H7 (cell line): ENCODE measurements at regions not wholly inside any gene's neighbourhood (a gene's known extent, or its start where the extent isn't known, plus 50 kb on each side); places are given as distances from the start of the nearest gene placed in this dataset.

Experiments
- DNase-seq: peaks from one replicate; pipeline ENCODE4 v3.0.0; 2012
- H3K27me3 ChIP-seq: 2 replicates; pipeline ENCODE4 v1.6.0; 2011; ENCODE audit warnings: mild to moderate bottlenecking, low read length; ENCODE audit not compliant: control insufficient read depth, insufficient read depth
- H3K36me3 ChIP-seq: replicated peaks from 2 replicates; pipeline ENCODE4 v1.5.1; 2011; ENCODE audit warnings: low read length; ENCODE audit not compliant: control insufficient read depth, insufficient read depth
- H3K4me3 ChIP-seq: 2 replicates; pipeline ENCODE4 v1.5.1; 2011; ENCODE audit warnings: low read depth, mild to moderate bottlenecking, control low read depth, low read length, moderate library complexity; ENCODE audit not compliant: insufficient read depth

GRCh38 chr2:128770143-128771085, 451.7 kb upstream of the HS6ST1 start:
- DNase-seq, result peak; percentile 9
- no peaks in the 10 kb centered on the region for H3K36me3 ChIP-seq

GRCh38 chr2:128771401-128771800, 452.7 kb upstream of the HS6ST1 start:
- Histone ChIP-seq H3K4me3 (no peak overlapping the region), H3K27me3 (no peaks in the 10 kb centered on the region), H3K36me3 (no peaks in the 10 kb centered on the region)
- no peak for DNase-seq

More at GRCh38 chr2:128770143-128771085, 451.7 kb upstream of the HS6ST1 start:
- Histone ChIP-seq H3K27me3 (no peaks in the 10 kb centered on the region), H3K4me3 (no peak overlapping the region)

GRCh38 chr2:128772671-128773070, 454.0 kb upstream of the HS6ST1 start:
- Histone ChIP-seq H3K27me3 (no peaks in the 10 kb centered on the region), H3K4me3 (no peak overlapping the region), H3K36me3 (no peaks in the 10 kb centered on the region)
- DNase-seq, result no peak

DNA sequence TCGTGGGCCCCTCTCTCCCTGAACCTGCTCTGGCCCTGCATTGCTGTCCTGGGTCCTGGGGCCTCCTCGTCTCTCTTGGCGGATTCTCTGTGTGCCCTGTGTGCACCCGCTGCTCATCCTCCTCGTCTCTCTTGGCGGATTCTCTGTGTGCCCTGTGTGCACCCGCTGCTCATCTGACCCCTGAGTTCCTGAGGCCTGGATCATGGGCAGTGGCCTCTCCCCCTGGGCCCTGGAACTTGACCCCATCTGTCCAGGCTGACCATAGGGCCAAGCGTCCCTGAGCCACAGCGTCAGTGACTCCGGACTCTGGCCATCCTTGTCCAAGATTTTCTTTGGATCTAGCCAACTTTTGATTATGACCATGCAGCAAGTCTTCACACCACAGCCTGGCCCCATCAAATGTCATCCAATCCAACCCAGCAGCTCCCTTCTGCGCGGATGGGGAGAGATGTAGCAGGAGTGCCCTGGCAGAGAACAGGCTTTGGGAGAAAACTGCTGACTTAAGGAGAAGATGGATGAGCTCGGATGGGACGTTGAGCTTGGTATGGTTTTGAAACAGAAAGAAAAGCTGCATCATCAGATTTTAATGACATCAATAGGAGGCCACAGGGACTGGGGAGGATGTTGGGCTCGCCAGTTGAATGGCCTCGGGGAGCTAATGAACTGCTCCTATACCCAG, 455.1 kb upstream of the HS6ST1 start:
- no peak overlapping the region for H3K4me3 ChIP-seq
- H3K36me3 ChIP-seq, result no peaks in the 10 kb centered on the region
- no peaks in the 10 kb centered on the region for H3K27me3 ChIP-seq
- DNase-seq, result no peak

DNA sequence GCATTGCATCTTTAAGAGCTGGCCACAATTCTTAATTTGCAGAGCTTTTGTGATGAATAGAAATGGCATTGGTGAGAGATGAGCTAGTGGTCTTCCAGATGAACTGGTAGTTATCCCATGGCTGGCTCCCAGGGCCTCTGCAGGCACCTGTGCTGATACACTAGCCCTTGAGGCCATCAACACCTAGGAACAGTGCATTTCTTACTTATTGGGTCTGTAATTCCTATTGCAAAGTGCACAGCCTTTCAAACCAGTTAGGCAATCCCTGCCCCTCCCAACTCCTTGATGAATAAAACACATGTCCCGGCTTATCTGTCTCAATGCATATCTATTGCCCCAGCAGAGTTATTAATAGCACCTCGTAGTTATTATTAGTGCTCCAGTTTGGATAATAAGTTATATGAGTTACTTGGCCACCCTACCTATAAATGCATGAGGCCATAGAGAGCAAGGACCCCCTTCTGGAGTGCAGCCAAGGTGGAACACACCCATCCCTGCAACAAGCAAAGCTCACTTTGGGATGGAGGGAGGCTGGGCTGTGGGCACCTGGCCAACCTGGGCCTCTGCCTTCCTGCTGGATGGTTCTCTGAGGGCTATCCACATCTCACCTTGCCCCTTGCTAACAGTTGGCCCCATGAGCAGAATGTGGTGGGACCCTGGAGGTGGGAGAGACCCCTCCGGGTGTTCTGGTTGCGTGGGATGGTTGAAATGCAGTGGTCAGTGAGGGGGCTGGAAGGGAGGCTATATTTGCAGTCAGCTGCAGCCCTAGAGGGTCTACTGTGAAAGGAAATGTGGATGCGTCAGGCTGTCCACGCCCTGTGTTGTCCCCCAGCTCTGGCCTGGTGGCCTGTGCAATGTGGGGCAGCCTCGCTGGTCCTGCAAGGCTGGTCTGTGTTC, 455.9 kb upstream of the HS6ST1 start:
- H3K36me3 ChIP-seq, result no peaks in the 10 kb centered on the region
- H3K4me3 ChIP-seq, result no peak overlapping the region
- no peak for DNase-seq
- H3K27me3 ChIP-seq, result no peaks in the 10 kb centered on the region

DNA sequence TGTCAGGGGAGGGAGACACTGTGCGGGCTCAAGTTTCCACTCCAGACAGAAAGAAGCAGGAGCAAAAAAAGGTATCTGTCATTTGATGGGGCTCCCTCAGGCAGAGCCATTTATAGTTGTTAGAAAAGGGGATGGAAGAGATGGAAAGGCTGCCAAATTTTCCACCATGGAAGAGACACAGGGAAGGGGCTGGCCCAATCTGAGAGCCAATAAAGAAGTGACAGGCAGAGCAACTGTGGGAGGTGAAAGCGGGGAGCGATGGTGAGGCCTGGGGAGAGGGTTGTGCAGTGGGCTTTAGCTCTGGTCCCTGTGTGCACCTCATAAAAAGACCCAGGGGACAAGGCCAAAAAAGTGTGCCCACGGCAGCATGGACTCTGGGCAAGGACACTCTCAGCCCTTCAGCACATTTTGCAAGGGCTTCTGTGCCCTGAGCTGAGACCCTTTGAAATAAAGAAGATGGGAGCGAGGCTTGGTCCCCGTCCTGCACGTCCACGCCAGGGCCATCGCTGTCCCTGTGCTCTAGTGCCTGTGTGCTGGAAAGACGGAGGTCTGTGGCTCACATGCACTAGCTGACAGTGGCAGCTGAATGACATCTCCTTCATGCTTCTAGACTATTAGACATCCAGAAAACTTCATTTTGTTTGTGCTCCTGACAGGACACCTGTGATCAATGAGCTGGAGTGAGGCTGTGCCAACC, 456.7 kb upstream of the HS6ST1 start:
- H3K27me3 ChIP-seq, result no peaks in the 10 kb centered on the region
- DNase-seq, result peak; percentile 7
- no peak overlapping the region for H3K4me3 ChIP-seq
- H3K36me3 ChIP-seq, result no peaks in the 10 kb centered on the region

DNA sequence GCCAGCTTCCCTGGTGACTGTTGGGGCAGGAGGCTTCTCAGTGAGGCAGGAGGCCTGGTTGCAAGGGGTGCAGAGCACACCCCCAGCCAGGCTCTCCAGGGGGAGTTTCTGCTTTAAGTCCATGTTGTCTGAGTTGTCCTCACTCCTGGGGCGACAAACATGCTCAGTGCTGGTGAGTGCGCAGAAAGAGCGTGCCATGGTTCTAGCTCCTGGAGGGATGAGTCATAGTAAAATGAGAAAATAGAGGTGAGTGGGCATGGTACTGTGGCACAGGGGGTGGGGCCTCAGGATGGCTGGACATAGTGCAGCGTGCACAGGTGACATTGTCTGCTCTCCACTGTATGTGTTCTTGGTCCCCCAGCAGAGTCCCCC, 457.2 kb upstream of the HS6ST1 start:
- no peak overlapping the region for H3K4me3 ChIP-seq
- DNase-seq, result no peak
- H3K36me3 ChIP-seq, result no peaks in the 10 kb centered on the region

GRCh38 chr2:128776461-128777195, 458.0 kb upstream of the HS6ST1 start:
- no peak overlapping the region for H3K4me3 ChIP-seq
- DNase-seq, result no peak
- H3K36me3 ChIP-seq, result no peaks in the 10 kb centered on the region
- no peaks in the 10 kb centered on the region for H3K27me3 ChIP-seq

More for the DNA sequence above, 457.2 kb upstream of the HS6ST1 start:
- no peaks in the 10 kb centered on the region for H3K27me3 ChIP-seq

DNA sequence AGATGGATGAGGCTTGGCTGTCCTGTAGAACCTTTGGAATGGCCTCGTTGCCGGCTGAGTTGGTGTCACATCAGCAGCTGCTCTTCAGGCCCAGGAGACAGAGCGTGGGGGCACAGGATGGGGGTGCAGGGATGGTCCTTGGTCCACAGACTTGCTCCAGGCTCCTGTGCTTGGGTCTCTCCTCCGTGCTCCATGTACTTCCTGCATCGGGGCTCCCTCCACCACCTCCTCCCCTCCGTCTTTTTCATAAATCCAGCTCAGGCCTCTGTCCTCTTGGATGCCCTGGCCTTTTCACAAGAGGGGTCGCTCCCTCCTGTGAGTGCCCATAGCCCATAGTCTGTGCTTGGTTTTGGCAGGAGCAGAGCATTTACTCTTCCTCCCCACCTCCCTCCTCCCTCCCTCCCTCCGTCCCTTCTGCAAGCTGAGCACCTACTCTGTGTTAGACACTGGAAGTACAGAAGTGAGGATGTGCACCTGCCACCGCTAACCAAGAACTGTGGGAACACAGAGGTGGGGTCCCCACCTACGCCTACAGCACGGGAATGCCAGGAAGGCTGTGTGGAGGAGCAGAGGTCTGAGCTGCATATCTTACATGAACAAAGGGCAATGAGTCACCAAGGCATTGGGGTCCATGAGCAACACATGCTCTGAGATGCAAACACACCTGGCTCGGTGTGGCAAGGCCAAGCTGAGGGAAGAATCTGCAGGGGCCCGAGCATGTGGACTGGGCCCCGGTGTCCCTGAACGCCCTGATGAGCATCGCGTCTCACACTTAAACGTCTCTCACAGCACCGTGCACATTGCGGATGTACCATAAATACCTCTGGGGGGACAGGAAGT, 458.7 kb upstream of the HS6ST1 start:
- H3K36me3 ChIP-seq, result no peaks in the 10 kb centered on the region
- no peak overlapping the region for H3K4me3 ChIP-seq
- H3K27me3 ChIP-seq, result no peaks in the 10 kb centered on the region
- DNase-seq, result no peak

DNA sequence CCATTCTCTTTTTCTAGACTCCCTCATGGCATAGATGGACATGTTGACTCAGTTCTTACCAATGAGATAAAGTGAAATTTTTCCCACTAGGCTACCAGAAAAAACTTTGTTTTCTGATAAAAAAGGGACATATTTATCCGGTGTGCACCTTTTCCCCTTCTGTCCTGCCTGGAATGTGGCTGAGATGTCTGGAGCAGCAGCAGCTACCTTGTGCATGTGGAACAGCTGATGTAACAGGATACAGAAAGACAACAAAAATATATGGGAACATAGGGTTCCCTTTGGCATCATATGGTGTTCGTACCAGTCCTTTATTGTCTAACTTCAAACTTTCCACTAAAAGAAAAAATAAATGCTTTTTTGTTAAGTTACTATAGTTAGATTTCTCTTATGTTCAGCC, 460.2 kb upstream of the HS6ST1 start:
- no peaks in the 10 kb centered on the region for H3K27me3 ChIP-seq
- H3K36me3 ChIP-seq, result no peaks in the 10 kb centered on the region
- no peak overlapping the region for H3K4me3 ChIP-seq
- no peak for DNase-seq

DNA sequence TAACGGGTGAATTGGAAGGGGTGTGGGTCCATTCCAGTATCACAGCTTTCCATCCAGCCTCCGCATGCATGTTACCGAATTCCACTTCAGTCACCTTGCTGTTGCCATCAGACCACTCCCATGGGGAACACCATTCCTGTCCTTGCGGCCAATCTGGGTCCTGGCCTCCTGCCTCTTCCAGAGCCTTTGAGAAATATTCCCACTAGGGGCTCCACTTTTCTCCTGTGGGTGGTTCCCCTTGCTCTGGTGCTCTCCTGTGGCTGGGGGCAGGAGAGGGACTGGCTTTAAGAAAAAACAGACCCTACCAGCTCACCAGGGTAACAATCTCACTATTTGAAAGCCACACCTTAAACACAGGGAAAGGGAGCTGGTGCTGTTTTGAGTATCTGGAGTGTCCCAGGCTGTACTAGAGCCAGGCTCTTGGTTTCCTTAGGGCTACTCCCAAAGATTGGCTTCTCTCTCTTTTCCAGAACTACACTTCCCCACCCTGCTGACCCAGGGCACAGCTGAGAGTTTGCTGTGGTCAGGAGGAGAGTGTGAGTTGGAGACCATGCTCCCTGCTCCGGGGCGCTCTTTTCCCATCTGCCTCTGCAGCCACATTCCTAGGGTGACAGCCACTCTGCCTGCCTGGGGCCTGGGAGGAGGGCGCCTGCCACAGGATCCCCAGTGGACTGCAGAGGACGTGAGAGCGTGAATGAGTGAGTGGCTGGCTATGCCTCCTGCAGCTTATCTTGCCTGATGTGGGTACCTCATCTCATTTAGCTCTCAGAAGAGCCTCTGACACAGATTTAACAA, 460.8 kb upstream of the HS6ST1 start:
- H3K4me3 ChIP-seq, result no peak overlapping the region
- no peaks in the 10 kb centered on the region for H3K27me3 ChIP-seq
- H3K36me3 ChIP-seq, result no peaks in the 10 kb centered on the region
- peak; percentile 16 for DNase-seq

DNA sequence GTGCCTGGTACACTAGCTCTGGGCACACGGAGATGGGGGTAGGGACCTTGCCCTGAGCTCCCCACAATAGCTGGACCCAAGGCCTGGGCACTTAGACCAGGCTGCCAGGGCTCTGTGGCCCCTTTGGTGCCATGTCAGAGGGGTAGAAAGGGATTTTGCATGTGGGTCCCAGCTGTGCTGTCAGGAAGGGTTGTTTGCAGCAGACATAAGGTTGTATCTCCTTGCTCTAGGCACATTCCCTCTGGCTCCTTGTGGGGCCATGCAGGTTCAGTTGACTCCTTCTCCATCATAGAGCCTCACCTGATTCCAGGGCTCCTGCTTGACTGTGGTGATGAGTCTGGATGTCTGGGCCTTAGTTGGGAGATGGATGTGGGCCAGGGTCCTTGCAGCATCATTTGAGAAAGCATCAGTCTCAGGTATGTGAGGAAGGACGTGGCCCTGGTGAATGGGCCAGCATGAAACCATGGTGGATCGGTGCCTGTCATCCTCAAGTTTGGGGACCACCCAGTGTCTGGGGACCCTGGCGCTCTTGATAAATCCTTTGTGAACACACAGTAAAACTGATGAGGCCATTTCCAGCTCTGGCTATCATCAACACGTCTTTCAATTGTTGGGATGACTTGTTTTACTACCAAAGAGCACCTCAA, 461.9 kb upstream of the HS6ST1 start:
- Histone ChIP-seq H3K36me3 (no peaks in the 10 kb centered on the region), H3K27me3 (no peaks in the 10 kb centered on the region), H3K4me3 (no peak overlapping the region)
- no peak for DNase-seq
